SK-N-SH (cell line): ENCODE measurements at regions not wholly inside any gene's neighbourhood (a gene's known extent, or its start where the extent isn't known, plus 50 kb on each side); places are given as distances from the start of the nearest gene placed in this dataset.
"Not testable (repeated sequence)": the region's sequence is repeated elsewhere in the genome, so short reads cannot be mapped to it uniquely, and the experiment has no call there.

Experiments
- CTCF ChIA-PET: fragments of 300-600, 350-600 bp; formaldehyde crosslinking; extraction: SDS; loops from one replicate; lab custom pipeline; 2021; lab: Yijun Ruan, JAX
- POLR2A ChIA-PET: fragments of 350-600 bp; sonication (Branson Sonifier 250); formaldehyde crosslinking; extraction: SDS; loops from one replicate; lab custom pipeline; 2020; ENCODE audit warnings: antibody characterized with exemption, inconsistent platforms; lab: Yijun Ruan, JAX
- DNase-seq: peaks from one replicate; pipeline ENCODE4 v3.0.0; 2012
- H2AFZ ChIP-seq: fragments of 200-600 bp; sonication (generic); 2 replicates; pipeline ENCODE4 v1.8.1; 2016; ENCODE audit warnings: antibody characterized with exemption, mild to moderate bottlenecking, low read depth
- H3F3A ChIP-seq: fragments of 200-600 bp; sonication (generic); replicated peaks from 2 replicates; pipeline ENCODE3; 2016; ENCODE audit warnings: antibody characterized with exemption, mild to moderate bottlenecking; ENCODE audit not compliant: insufficient read depth
- H3K27ac ChIP-seq, 2 experiments: fragments of 200-500 bp in 1 of 2; fragments of 200-600 bp in 1 of 2; sonication (Bioruptor generic) in 1 of 2; sonication (generic), shearing (Covaris generic) in 1 of 2; 2 replicates each; pipeline versions ENCODE4 v1.5.1 to v1.6.1; 2014 to 2016; ENCODE audit warnings: low read depth in 2 of 2, inconsistent platforms in 1 of 2, low read length in 1 of 2, mild to moderate bottlenecking in 1 of 2, mixed read lengths in 1 of 2
- H3K27me3 ChIP-seq: fragments of 200-600 bp; sonication (generic), shearing (Covaris generic); 2 replicates; pipeline ENCODE4 v1.6.1; 2016; ENCODE audit warnings: mixed run types; ENCODE audit not compliant: insufficient read depth
- H3K36me3 ChIP-seq, 2 experiments: fragments of 200-500 bp in 1 of 2; fragments of 200-600 bp in 1 of 2; sonication (Bioruptor generic) in 1 of 2; sonication (generic) in 1 of 2; replicated peaks in 1 of 2; 2 replicates each; pipeline versions ENCODE3 to v1.5.1; 2014 to 2016; ENCODE audit warnings: low read length in 1 of 2, mild to moderate bottlenecking in 1 of 2; ENCODE audit not compliant: insufficient read depth in 2 of 2, control insufficient read depth in 1 of 2
- H3K4me1 ChIP-seq, 2 experiments: fragments of 200-500 bp in 1 of 2; fragments of 200-600 bp in 1 of 2; sonication (Bioruptor generic) in 1 of 2; sonication (generic), shearing (Covaris generic) in 1 of 2; 2 replicates each; pipeline versions ENCODE4 v1.5.1 to v1.6.1; 2014 to 2016; ENCODE audit warnings: low read depth in 1 of 2, low read length in 1 of 2, mixed run types in 1 of 2; ENCODE audit not compliant: insufficient read depth in 2 of 2, control insufficient read depth in 1 of 2
- H3K4me2 ChIP-seq: fragments of 200-600 bp; sonication (generic), shearing (Covaris generic); 2 replicates; pipeline ENCODE4 v1.6.1; 2017; ENCODE audit warnings: mixed run types
- H3K4me3 ChIP-seq, 2 experiments: fragments of 200-500 bp in 1 of 2; fragments of 200-600 bp in 1 of 2; sonication (Bioruptor generic) in 1 of 2; sonication (generic), shearing (Covaris generic) in 1 of 2; 2 replicates each; pipeline versions ENCODE4 v1.5.1 to v1.8.1; 2014 to 2016; ENCODE audit warnings: low read depth in 2 of 2, inconsistent platforms in 1 of 2, low read length in 1 of 2, mild to moderate bottlenecking in 1 of 2, mixed read lengths in 1 of 2, moderate library complexity in 1 of 2
- H3K79me2 ChIP-seq: fragments of 200-600 bp; sonication (generic); 2 replicates; pipeline ENCODE4 v1.8.1; 2017; ENCODE audit warnings: mild to moderate bottlenecking; ENCODE audit not compliant: insufficient read depth
- H3K9ac ChIP-seq: fragments of 200-600 bp; sonication (generic); 2 replicates; pipeline ENCODE4 v1.6.1; 2017; ENCODE audit warnings: mixed run types
- H3K9me2 ChIP-seq: fragments of 200-600 bp; sonication (generic); 2 replicates; pipeline ENCODE4 v1.6.1; 2017; ENCODE audit warnings: mixed run types
- H3K9me3 ChIP-seq: fragments of 200-600 bp; sonication (generic); 2 replicates; pipeline ENCODE4 v1.6.1; 2017; ENCODE audit warnings: mixed run types, mild to moderate bottlenecking, moderate library complexity
- H4K20me1 ChIP-seq: fragments of 200-600 bp; sonication (generic); 2 replicates; pipeline ENCODE4 v1.6.1; 2017; ENCODE audit warnings: mild to moderate bottlenecking, mixed run types; ENCODE audit not compliant: insufficient read depth
- CHD2 ChIP-seq: fragments of 150-350 bp; IDR thresholded peaks from 2 replicates; pipeline ENCODE4 v1.6.1; 2018; ENCODE audit warnings: low read length; ENCODE audit not compliant: partially characterized antibody
- FOXJ3 ChIP-seq: sonication (generic); formaldehyde crosslinking; IDR thresholded peaks from 2 replicates; pipeline ENCODE4 v1.5.1; 2020; ENCODE audit warnings: mild to moderate bottlenecking, missing genetic modification reagents
- FOXM1 ChIP-seq: IDR thresholded peaks from 2 replicates; pipeline ENCODE4 v1.4.0; 2012; ENCODE audit warnings: low read depth, mild to moderate bottlenecking
- GABPA ChIP-seq: IDR thresholded peaks from 2 replicates; pipeline ENCODE4 v1.4.0; 2012; ENCODE audit warnings: low read depth, mild to moderate bottlenecking
- IRF3 ChIP-seq: fragments of 150-350 bp; IDR thresholded peaks from 2 replicates; pipeline ENCODE4 v1.6.1; 2016; ENCODE audit warnings: mild to moderate bottlenecking, low read depth, low read length
- JUND ChIP-seq: IDR thresholded peaks from 2 replicates; pipeline ENCODE4 v1.4.0; 2012
- MAX ChIP-seq: IDR thresholded peaks from 2 replicates; pipeline ENCODE4 v1.4.0; 2012; ENCODE audit warnings: low read depth
- MEF2A ChIP-seq: IDR thresholded peaks from 2 replicates; pipeline ENCODE4 v1.4.0; 2012; ENCODE audit warnings: low read depth, borderline replicate concordance
- NRF1 ChIP-seq: IDR thresholded peaks from 2 replicates; pipeline ENCODE4 v1.6.1; 2012; ENCODE audit warnings: low read depth, mild to moderate bottlenecking, low read length
- RAD21 ChIP-seq: IDR thresholded peaks from 2 replicates; pipeline ENCODE4 v1.6.1; 2012; ENCODE audit warnings: mild to moderate bottlenecking, low read length
- RCOR1 ChIP-seq: fragments of 150-350 bp; IDR thresholded peaks from 2 replicates; pipeline ENCODE4 v1.6.1; 2017; ENCODE audit warnings: antibody characterized with exemption, low read length
- REST ChIP-seq: IDR thresholded peaks from 2 replicates; pipeline ENCODE4 v1.6.1; 2012; ENCODE audit warnings: mild to moderate bottlenecking, low read depth, low read length, moderate library complexity
- TAF1 ChIP-seq: IDR thresholded peaks from 2 replicates; pipeline ENCODE4 v1.6.1; 2012; ENCODE audit warnings: low read depth, mild to moderate bottlenecking, low read length, moderate library complexity, borderline replicate concordance
- TCF12 ChIP-seq: IDR thresholded peaks from 2 replicates; pipeline ENCODE4 v1.4.0; 2012
- USF1 ChIP-seq: IDR thresholded peaks from 2 replicates; pipeline ENCODE4 v1.4.0; 2012; ENCODE audit warnings: low read depth, borderline replicate concordance
- YY1 ChIP-seq: IDR thresholded peaks from 2 replicates; pipeline ENCODE4 v1.4.0; 2012; ENCODE audit warnings: low read depth, mild to moderate bottlenecking
- WGBS: methylation state at CpG from one replicate; pipeline ENCODE4 v1.1.6; 2017; ENCODE audit warnings: low lambda C conversion rate; 5-methylcytosine and 5-hydroxymethylcytosine counted together

- WGBS: 6% methylated on average over 2 of the region's 4 CpGs
Observed at GRCh38 chrX:137934887-137935286, 369.0 kb downstream of the ZIC3 start.

GRCh38 chrX:137945470-137945869 lies 379.5 kb downstream of the ZIC3 start:
- no peaks in the 10 kb centered on the region for H3K9me3 ChIP-seq
- ChIA-PET CTCF (no interaction called here), POLR2A (no interaction called here)
- DNase-seq: no peak
- H3K36me3 ChIP-seq: no peaks in the 10 kb centered on the region
- no peaks in the 10 kb centered on the region for H3K27me3 ChIP-seq
- under 1% methylated on average over 6 of the region's 6 CpGs for WGBS
- H3K4me1 ChIP-seq: no peaks in the 10 kb centered on the region
- H4K20me1 ChIP-seq: no peaks in the 10 kb centered on the region
- no peaks in the 10 kb centered on the region for H3K79me2 ChIP-seq
- no peak overlapping the region for H2AFZ ChIP-seq
- H3F3A ChIP-seq: no peaks in the 10 kb centered on the region
- H3K4me3 ChIP-seq: no peak overlapping the region
- no peak overlapping the region for H3K4me2 ChIP-seq
- no peak overlapping the region for H3K27ac ChIP-seq
- H3K9ac ChIP-seq: no peak overlapping the region
- no peaks in the 10 kb centered on the region for H3K9me2 ChIP-seq
- TF ChIP-seq TAF1 (no peak), FOXJ3 (CRISPR knock-in tag) (no peak), TCF12 (no peak), MEF2A (no peak), GABPA (no peak), FOXM1 (no peak), RAD21 (no peak), CHD2 (no peak)

More at GRCh38 chrX:137934887-137935286, 369.0 kb downstream of the ZIC3 start:
- H3K9ac ChIP-seq, H3F3A ChIP-seq, H3K4me2 ChIP-seq, H3K79me2 ChIP-seq, DNase-seq, H3K4me1 ChIP-seq, H3K4me3 ChIP-seq, POLR2A ChIA-PET, H2AFZ ChIP-seq, H3K9me2 ChIP-seq, H4K20me1 ChIP-seq, H3K9me3 ChIP-seq, H3K27ac ChIP-seq, CTCF ChIA-PET, H3K36me3 ChIP-seq, H3K27me3 ChIP-seq: not testable (repeated sequence)

GRCh38 chrX:137969191-137969590 lies 403.3 kb downstream of the ZIC3 start:
- no peak for DNase-seq
- H3K4me1 ChIP-seq: no peaks in the 10 kb centered on the region
- no peak overlapping the region for H3K9ac ChIP-seq
- no peak overlapping the region for H2AFZ ChIP-seq
- no peaks in the 10 kb centered on the region for H3K79me2 ChIP-seq
- H3K4me3 ChIP-seq: no peak overlapping the region
- no peaks in the 10 kb centered on the region for H3K36me3 ChIP-seq
- H3K4me2 ChIP-seq: no peak overlapping the region
- H3F3A ChIP-seq: no peaks in the 10 kb centered on the region
- POLR2A ChIA-PET: no interaction called here
- CTCF ChIA-PET: interaction anchor here (0.9 kb wide), 1 partner anchor 802 kb away, joined by 3 read pairs; no protein-coding TSS in a partner anchor
- TF ChIP-seq MAX (no peak), NRF1 (no peak), USF1 (no peak), IRF3 (no peak), REST (no peak), YY1 (no peak), JUND (no peak), CHD2 (no peak), RCOR1 (no peak)
- no peaks in the 10 kb centered on the region for H4K20me1 ChIP-seq
- H3K27me3 ChIP-seq: no peaks in the 10 kb centered on the region
- H3K9me2 ChIP-seq: no peaks in the 10 kb centered on the region
- H3K9me3 ChIP-seq: no peaks in the 10 kb centered on the region
- H3K27ac ChIP-seq: no peak overlapping the region
